Activated CD4-positive, alpha-beta T cell treated with anti-CD3 and anti-CD28 coated beads, Interleukin-2, amount 50 U/mL, for 48 hours (primary cell): ENCODE measurements at regions not wholly inside any gene's neighbourhood (a gene's known extent, or its start where the extent isn't known, plus 50 kb on each side); places are given as distances from the start of the nearest gene placed in this dataset.
"Not testable (repeated sequence)": the region's sequence is repeated elsewhere in the genome, so short reads cannot be mapped to it uniquely, and the experiment has no call there.

Source experiments
- DNase-seq, 2 experiments: peaks; one replicate each; pipeline ENCODE4 v3.0.0-alpha.2; 2020

- DNase-seq: no peak
Observed at GRCh38 chr5:124045412-124045811, 533.4 kb downstream of the CSNK1G3 start.

- no peak for DNase-seq
Observed at GRCh38 chr5:124044613-124045012, 532.6 kb downstream of the CSNK1G3 start.

GRCh38 chr5:124043456-124043855 lies 531.5 kb downstream of the CSNK1G3 start:
- no peak for DNase-seq

GRCh38 chr5:124040799-124041198 lies 528.8 kb downstream of the CSNK1G3 start:
- DNase-seq: no peak

DNA sequence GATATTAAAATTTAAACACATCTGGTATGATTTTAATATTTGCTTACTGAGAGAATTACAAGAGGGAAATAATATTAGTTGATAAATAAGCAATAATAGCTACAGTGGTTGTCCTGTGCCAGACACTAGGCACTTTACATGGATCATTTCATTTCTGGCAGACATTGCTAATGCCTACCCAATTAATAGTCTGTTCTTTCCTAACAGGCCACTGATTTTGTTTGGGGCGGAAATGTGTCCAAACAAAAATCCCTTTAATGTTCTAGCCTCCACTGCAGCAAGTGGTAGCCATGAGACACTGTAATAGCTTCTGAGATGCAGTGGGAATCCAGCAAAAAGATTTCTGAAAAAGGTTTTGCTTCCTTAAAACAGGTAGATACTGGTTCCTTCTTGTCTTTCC lies 527.4 kb downstream of the CSNK1G3 start:
- DNase-seq: no peak

DNA sequence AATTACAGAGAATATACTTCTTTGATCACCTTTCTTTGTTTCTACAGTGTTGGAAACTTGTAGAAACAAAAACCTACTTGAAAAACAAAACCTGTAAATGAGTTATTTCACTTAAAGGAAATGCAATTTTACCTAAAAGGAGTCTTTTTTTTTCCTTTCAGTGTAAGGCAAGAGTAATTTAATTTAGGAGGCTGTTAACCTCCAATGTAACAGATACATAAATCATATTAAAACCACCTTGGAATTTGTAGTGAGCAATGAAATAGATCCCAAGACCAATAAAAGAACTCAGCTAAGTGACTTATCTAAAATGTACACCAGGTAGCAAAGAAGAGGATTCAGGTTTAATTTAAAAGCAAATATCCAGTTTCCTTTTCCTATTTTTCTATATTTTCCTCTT lies 524.8 kb downstream of the CSNK1G3 start:
- DNase-seq: no peak

DNA sequence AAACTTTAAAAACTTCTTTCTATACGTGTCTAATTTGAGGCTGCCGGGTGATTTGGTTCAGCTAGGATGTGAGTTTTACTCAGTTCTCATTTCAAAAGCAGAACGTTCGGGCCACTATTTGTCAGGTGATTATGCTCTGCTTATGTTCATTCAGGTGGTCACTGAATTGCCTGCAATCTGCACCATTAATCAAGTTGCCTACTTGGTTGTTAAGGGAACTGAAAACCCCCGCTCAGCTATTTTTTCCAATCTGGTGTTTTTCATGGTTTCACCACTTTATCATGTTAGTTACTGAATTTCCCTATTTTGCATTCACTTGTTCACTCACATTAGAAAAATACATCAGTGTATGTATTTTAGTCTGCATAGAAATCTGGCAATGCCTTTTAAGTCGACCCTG lies 523.0 kb downstream of the CSNK1G3 start:
- DNase-seq: no peak

GRCh38 chr5:124034083-124034700 lies 522.2 kb downstream of the CSNK1G3 start:
- DNase-seq: no peak

- DNase-seq: no peak
Observed at GRCh38 chr5:124030043-124030491, 518.1 kb downstream of the CSNK1G3 start.

DNA sequence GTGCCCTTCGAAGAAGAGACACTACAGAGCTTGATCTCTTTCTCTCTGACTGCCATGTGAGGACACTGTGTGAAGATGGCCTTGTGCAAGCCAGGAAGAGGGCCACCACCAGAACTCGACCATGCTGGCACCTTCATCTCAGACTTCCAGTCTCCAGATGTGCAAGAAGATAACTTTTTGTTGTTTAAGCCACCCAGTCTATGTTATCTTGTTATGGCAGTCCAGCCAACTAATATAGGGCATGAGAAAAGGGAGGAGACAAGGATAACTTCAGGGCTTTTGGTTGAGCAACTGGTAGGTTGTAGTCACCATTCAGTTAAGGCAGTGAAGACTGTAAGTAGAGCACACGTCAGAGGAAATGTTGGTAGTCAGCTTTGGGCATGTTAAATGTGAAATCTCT lies 515.5 kb downstream of the CSNK1G3 start:
- no peak for DNase-seq

GRCh38 chr5:124025306-124025845 lies 513.4 kb downstream of the CSNK1G3 start:
- no peak for DNase-seq

GRCh38 chr5:124022966-124023365 lies 511.0 kb downstream of the CSNK1G3 start:
- DNase-seq: no peak

- DNase-seq: no peak
Observed at GRCh38 chr5:124021776-124022175, 509.8 kb downstream of the CSNK1G3 start.

- no peak for DNase-seq
Observed at GRCh38 chr5:124021066-124021641, 509.2 kb downstream of the CSNK1G3 start.

DNA sequence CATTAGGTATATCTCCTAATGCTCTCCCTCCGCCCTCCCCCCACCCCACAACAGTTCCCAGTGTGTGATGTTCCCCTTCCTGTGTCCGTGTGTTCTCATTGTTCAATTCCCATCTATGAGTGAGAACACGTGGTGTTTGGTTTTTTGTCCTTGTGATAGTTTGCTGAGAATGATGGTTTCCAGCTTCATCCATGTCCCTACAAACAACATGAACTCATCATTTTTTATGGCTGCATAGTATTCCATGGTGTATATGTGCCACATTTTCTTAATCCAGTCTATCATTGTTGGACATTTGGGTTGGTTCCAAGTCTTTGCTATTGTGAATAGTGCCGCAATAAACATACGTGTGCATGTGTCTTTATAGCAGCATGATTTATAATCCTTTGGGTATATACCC lies 505.3 kb downstream of the CSNK1G3 start:
- not testable (repeated sequence) for DNase-seq

GRCh38 chr5:124007675-124008398 lies 495.9 kb downstream of the CSNK1G3 start:
- DNase-seq: no peak

GRCh38 chr5:124001036-124001615 lies 489.1 kb downstream of the CSNK1G3 start:
- no peak for DNase-seq

GRCh38 chr5:124000538-124000937 lies 488.6 kb downstream of the CSNK1G3 start:
- no peak for DNase-seq

DNA sequence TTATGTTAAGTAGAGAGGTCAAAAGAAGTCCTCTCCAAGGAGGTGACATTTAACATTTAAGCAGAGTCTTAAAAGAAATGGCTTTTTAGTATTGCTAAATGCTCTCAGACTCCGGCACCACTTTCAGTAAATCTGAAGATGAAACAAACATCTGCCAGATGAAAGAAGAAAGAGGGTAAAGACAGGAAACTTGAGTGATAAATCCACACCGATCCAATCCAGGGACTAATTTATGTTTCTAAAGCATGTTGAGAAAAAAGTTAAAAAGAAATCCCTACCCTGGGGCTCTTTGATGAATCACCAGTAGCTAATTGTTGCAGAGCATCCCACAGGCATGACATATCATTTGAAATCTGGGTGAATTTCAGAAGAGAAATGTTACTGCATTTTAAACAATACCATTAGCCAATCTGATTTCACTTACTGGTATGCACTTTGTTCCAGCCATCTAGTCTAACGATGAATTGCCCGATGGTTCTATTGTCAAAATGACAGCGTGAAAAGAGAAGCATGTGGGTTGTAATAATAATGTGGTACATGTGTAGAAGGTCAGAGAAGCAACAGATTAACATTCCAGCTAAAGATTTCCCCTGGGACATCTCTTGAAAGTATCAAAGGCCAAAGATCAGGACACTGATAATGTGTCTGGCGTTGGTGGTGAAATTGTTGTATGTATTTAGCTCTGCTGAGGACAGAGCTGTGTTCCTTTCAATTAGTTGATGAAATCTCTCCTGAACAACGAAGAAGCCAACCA lies 485.7 kb downstream of the CSNK1G3 start:
- no peak for DNase-seq

GRCh38 chr5:123997064-123997461 lies 485.1 kb downstream of the CSNK1G3 start:
- DNase-seq: no peak

DNA sequence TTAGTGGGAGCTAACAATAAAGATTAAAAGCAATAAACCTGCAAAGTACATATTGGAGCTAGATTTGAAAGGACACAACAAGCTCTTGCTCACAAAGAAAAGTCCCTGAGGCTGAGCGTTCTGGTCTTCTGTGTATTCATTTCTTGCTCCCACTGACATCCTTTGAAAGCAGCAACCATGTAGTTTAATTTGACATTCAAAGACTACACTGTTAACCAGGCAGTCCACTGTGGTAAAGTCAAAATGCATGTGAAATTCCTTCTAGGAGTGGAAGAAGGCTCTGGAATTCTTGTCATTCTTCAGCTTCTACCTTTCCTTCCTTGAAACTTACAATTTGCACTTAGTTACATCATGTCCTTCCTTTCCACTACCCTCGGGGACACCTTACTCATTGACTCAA lies 480.7 kb downstream of the CSNK1G3 start:
- DNase-seq: no peak

- DNase-seq: no peak
Observed at GRCh38 chr5:123987956-123988355, 476.0 kb downstream of the CSNK1G3 start.
